AG09309 (cell line): ENCODE measurements at regions not wholly inside any gene's neighbourhood (a gene's known extent, or its start where the extent isn't known, plus 50 kb on each side); places are given as distances from the start of the nearest gene placed in this dataset.

ENCODE experiments used
- DNase-seq: peaks from one replicate; pipeline ENCODE4 v3.0.0-alpha.2; 2010; ENCODE audit warnings: low read depth
- H3K4me3 ChIP-seq: 2 replicates; pipeline ENCODE4 v1.5.1; 2011; ENCODE audit warnings: mild to moderate bottlenecking, low read depth, low read length, moderate library complexity; ENCODE audit not compliant: control insufficient read depth
- TF ChIP-seq, protein P1 (sequence below): IDR thresholded peaks from 2 replicates; pipeline ENCODE4 v1.5.1; 2011; ENCODE audit warnings: mild to moderate bottlenecking, low read depth, low read length, inconsistent platforms; ENCODE audit not compliant: insufficient read depth, control insufficient read depth; ENCODE audit errors: missing control alignments

- no peak overlapping the region for H3K4me3 ChIP-seq
- TF ChIP-seq, protein P1, sequence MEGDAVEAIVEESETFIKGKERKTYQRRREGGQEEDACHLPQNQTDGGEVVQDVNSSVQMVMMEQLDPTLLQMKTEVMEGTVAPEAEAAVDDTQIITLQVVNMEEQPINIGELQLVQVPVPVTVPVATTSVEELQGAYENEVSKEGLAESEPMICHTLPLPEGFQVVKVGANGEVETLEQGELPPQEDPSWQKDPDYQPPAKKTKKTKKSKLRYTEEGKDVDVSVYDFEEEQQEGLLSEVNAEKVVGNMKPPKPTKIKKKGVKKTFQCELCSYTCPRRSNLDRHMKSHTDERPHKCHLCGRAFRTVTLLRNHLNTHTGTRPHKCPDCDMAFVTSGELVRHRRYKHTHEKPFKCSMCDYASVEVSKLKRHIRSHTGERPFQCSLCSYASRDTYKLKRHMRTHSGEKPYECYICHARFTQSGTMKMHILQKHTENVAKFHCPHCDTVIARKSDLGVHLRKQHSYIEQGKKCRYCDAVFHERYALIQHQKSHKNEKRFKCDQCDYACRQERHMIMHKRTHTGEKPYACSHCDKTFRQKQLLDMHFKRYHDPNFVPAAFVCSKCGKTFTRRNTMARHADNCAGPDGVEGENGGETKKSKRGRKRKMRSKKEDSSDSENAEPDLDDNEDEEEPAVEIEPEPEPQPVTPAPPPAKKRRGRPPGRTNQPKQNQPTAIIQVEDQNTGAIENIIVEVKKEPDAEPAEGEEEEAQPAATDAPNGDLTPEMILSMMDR = no peak
- no peak for DNase-seq
Measured at GRCh38 chr9:14512942-14513341, 180.3 kb downstream of the ZDHHC21 start.

DNA sequence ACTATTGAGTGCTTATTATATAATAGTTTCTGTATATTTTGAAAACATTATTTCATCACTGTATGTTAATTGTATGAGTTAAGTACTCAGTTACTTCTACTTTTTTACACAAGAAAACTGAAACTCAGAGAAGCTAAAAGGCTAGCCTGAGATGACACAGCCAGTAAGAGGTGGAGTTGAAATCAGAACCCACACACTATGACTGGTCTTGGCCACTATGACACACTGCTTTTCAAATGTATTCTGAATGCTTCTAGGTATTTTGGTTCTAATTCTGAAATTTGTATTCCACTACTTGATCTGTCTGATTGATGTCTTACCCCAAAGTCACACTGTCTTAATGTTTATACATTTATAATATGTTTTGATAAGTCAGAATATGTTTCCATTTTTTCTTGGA lies 181.8 kb downstream of the ZDHHC21 start:
- H3K4me3 ChIP-seq = no peak overlapping the region
- no peak for DNase-seq
- TF ChIP-seq, protein P1 = no peak

GRCh38 chr9:14508884-14509283 lies 184.3 kb downstream of the ZDHHC21 start:
- TF ChIP-seq, protein P1 = no peak
- no peak overlapping the region for H3K4me3 ChIP-seq
- DNase-seq = no peak

DNA sequence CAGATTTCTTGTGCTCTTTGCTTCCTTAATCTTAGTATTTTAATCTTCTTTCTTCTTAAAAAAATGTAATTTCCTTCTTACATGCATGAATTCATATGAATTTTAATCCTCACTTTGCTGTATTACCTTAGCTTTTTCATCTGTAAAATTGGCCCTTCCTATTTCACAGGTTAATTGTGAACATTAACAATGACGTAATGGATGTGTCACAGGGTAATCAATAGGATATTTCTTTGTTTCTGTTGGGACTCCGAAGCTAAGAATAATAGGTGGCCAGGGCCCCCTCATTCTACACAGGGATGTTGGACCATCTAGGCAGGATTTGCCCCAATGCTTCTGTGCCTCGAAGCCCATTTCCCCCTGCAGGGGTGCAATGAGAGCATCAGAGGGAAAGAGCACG lies 187.4 kb upstream of the NFIB start:
- DNase-seq = no peak
- no peak overlapping the region for H3K4me3 ChIP-seq
- TF ChIP-seq, protein P1 = no peak

DNA sequence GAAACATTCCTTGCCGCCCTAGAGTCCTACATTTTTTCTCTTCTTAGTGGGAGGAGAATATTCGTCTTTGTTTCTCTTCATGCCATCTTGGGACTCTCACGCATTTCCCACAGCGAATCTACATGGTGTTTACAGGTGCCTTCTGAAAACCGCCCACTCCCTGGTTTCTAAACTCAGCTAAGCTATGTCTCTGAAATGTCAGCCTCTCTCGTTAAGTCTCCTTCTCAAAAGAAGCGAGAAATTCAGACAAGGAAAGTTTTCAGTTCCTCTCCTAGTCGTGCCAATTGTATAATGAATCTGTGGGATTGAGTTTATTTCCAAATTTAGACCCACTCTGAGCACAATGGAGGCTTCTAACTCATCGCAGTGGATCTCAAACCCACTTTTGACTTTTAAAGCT lies 186.8 kb upstream of the NFIB start:
- DNase-seq = no peak
- TF ChIP-seq, protein P1 = no peak
- H3K4me3 ChIP-seq = no peak overlapping the region

DNA sequence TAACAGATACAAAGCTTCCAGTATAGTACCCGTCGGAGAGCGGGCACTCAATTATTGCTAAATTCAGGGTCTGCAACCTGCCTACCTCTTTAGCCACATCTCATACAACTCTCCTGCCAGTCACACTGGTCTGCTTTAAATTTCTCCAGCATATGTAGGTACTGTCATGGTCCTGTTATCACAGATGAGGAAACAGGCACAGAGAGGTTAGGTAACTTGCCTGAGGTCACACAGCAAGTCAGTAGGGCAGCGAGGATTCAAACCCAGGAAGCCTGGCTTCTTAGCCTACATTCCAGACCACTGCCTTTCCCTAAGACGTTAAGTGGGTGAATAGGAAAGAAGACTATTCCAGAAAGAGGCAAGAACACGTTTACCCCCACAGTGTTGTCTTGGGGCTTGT lies 186.0 kb upstream of the NFIB start:
- H3K4me3 ChIP-seq = no peak overlapping the region
- no peak for DNase-seq
- TF ChIP-seq, protein P1 = no peak

GRCh38 chr9:14498824-14499223 lies 184.9 kb upstream of the NFIB start:
- TF ChIP-seq, protein P1 = no peak
- no peak for DNase-seq
- no peak overlapping the region for H3K4me3 ChIP-seq
